SK-N-SH (cell line): ENCODE measurements at regions not wholly inside any gene's neighbourhood (a gene's known extent, or its start where the extent isn't known, plus 50 kb on each side); places are given as distances from the start of the nearest gene placed in this dataset.

ENCODE experiments used
- CTCF ChIA-PET: fragments of 300-600, 350-600 bp; formaldehyde crosslinking; extraction: SDS; loops from one replicate; lab custom pipeline; 2021; lab: Yijun Ruan, JAX
- POLR2A ChIA-PET: fragments of 350-600 bp; sonication (Branson Sonifier 250); formaldehyde crosslinking; extraction: SDS; loops from one replicate; lab custom pipeline; 2020; ENCODE audit warnings: antibody characterized with exemption, inconsistent platforms; lab: Yijun Ruan, JAX
- DNase-seq: peaks from one replicate; pipeline ENCODE4 v3.0.0; 2012
- H2AFZ ChIP-seq: fragments of 200-600 bp; sonication (generic); 2 replicates; pipeline ENCODE4 v1.8.1; 2016; ENCODE audit warnings: antibody characterized with exemption, mild to moderate bottlenecking, low read depth
- H3F3A ChIP-seq: fragments of 200-600 bp; sonication (generic); replicated peaks from 2 replicates; pipeline ENCODE3; 2016; ENCODE audit warnings: antibody characterized with exemption, mild to moderate bottlenecking; ENCODE audit not compliant: insufficient read depth
- H3K27ac ChIP-seq, 2 experiments: fragments of 200-500 bp in 1 of 2; fragments of 200-600 bp in 1 of 2; sonication (Bioruptor generic) in 1 of 2; sonication (generic), shearing (Covaris generic) in 1 of 2; 2 replicates each; pipeline versions ENCODE4 v1.5.1 to v1.6.1; 2014 to 2016; ENCODE audit warnings: low read depth in 2 of 2, inconsistent platforms in 1 of 2, low read length in 1 of 2, mild to moderate bottlenecking in 1 of 2, mixed read lengths in 1 of 2
- H3K27me3 ChIP-seq: fragments of 200-600 bp; sonication (generic), shearing (Covaris generic); 2 replicates; pipeline ENCODE4 v1.6.1; 2016; ENCODE audit warnings: mixed run types; ENCODE audit not compliant: insufficient read depth
- H3K36me3 ChIP-seq, 2 experiments: fragments of 200-500 bp in 1 of 2; fragments of 200-600 bp in 1 of 2; sonication (Bioruptor generic) in 1 of 2; sonication (generic) in 1 of 2; replicated peaks in 1 of 2; 2 replicates each; pipeline versions ENCODE3 to v1.5.1; 2014 to 2016; ENCODE audit warnings: low read length in 1 of 2, mild to moderate bottlenecking in 1 of 2; ENCODE audit not compliant: insufficient read depth in 2 of 2, control insufficient read depth in 1 of 2
- H3K4me1 ChIP-seq, 2 experiments: fragments of 200-500 bp in 1 of 2; fragments of 200-600 bp in 1 of 2; sonication (Bioruptor generic) in 1 of 2; sonication (generic), shearing (Covaris generic) in 1 of 2; 2 replicates each; pipeline versions ENCODE4 v1.5.1 to v1.6.1; 2014 to 2016; ENCODE audit warnings: low read depth in 1 of 2, low read length in 1 of 2, mixed run types in 1 of 2; ENCODE audit not compliant: insufficient read depth in 2 of 2, control insufficient read depth in 1 of 2
- H3K4me2 ChIP-seq: fragments of 200-600 bp; sonication (generic), shearing (Covaris generic); 2 replicates; pipeline ENCODE4 v1.6.1; 2017; ENCODE audit warnings: mixed run types
- H3K4me3 ChIP-seq, 2 experiments: fragments of 200-500 bp in 1 of 2; fragments of 200-600 bp in 1 of 2; sonication (Bioruptor generic) in 1 of 2; sonication (generic), shearing (Covaris generic) in 1 of 2; 2 replicates each; pipeline versions ENCODE4 v1.5.1 to v1.8.1; 2014 to 2016; ENCODE audit warnings: low read depth in 2 of 2, inconsistent platforms in 1 of 2, low read length in 1 of 2, mild to moderate bottlenecking in 1 of 2, mixed read lengths in 1 of 2, moderate library complexity in 1 of 2
- H3K79me2 ChIP-seq: fragments of 200-600 bp; sonication (generic); 2 replicates; pipeline ENCODE4 v1.8.1; 2017; ENCODE audit warnings: mild to moderate bottlenecking; ENCODE audit not compliant: insufficient read depth
- H3K9ac ChIP-seq: fragments of 200-600 bp; sonication (generic); 2 replicates; pipeline ENCODE4 v1.6.1; 2017; ENCODE audit warnings: mixed run types
- H3K9me2 ChIP-seq: fragments of 200-600 bp; sonication (generic); 2 replicates; pipeline ENCODE4 v1.6.1; 2017; ENCODE audit warnings: mixed run types
- H3K9me3 ChIP-seq: fragments of 200-600 bp; sonication (generic); 2 replicates; pipeline ENCODE4 v1.6.1; 2017; ENCODE audit warnings: mixed run types, mild to moderate bottlenecking, moderate library complexity
- H4K20me1 ChIP-seq: fragments of 200-600 bp; sonication (generic); 2 replicates; pipeline ENCODE4 v1.6.1; 2017; ENCODE audit warnings: mild to moderate bottlenecking, mixed run types; ENCODE audit not compliant: insufficient read depth
- CHD2 ChIP-seq: fragments of 150-350 bp; IDR thresholded peaks from 2 replicates; pipeline ENCODE4 v1.6.1; 2018; ENCODE audit warnings: low read length; ENCODE audit not compliant: partially characterized antibody
- CTCF ChIP-seq: fragments of 200-600 bp; sonication (generic); IDR thresholded peaks from 2 replicates; pipeline ENCODE4 v1.6.1; 2017; ENCODE audit warnings: antibody characterized with exemption, mild to moderate bottlenecking, moderate library complexity
- ELF1 ChIP-seq: IDR thresholded peaks from 2 replicates; pipeline ENCODE4 v1.4.0; 2012
- EZH2phosphoT487 ChIP-seq: fragments of 200-600 bp; sonication (generic); IDR thresholded peaks from 2 replicates; pipeline ENCODE4 v1.6.1; 2017; ENCODE audit warnings: low read depth, mixed run types, mild to moderate bottlenecking, antibody characterized with exemption, moderate library complexity, borderline replicate concordance
- GATA2 ChIP-seq: sonication (generic); formaldehyde crosslinking; IDR thresholded peaks from 2 replicates; pipeline ENCODE4 v1.5.0; 2020; ENCODE audit warnings: mild to moderate bottlenecking, missing genetic modification reagents
- IRF3 ChIP-seq: fragments of 150-350 bp; IDR thresholded peaks from 2 replicates; pipeline ENCODE4 v1.6.1; 2016; ENCODE audit warnings: mild to moderate bottlenecking, low read depth, low read length
- MAX ChIP-seq: IDR thresholded peaks from 2 replicates; pipeline ENCODE4 v1.4.0; 2012; ENCODE audit warnings: low read depth
- MEF2A ChIP-seq: IDR thresholded peaks from 2 replicates; pipeline ENCODE4 v1.4.0; 2012; ENCODE audit warnings: low read depth, borderline replicate concordance
- NFIC ChIP-seq: IDR thresholded peaks from 2 replicates; pipeline ENCODE4 v1.4.0; 2012; ENCODE audit warnings: borderline replicate concordance
- PBX3 ChIP-seq: IDR thresholded peaks from 2 replicates; pipeline ENCODE4; 2012
- POLR2AphosphoS5 ChIP-seq: IDR thresholded peaks from 2 replicates; pipeline ENCODE4 v1.6.1; 2012; ENCODE audit warnings: low read depth, low read length
- RAD21 ChIP-seq: IDR thresholded peaks from 2 replicates; pipeline ENCODE4 v1.6.1; 2012; ENCODE audit warnings: mild to moderate bottlenecking, low read length
- RXRA ChIP-seq: IDR thresholded peaks from 2 replicates; pipeline ENCODE4 v1.4.0; 2012; ENCODE audit warnings: low read depth, mild to moderate bottlenecking, borderline replicate concordance
- SIN3A ChIP-seq: IDR thresholded peaks from 2 replicates; pipeline ENCODE4 v1.6.1; 2012; ENCODE audit warnings: low read depth, mild to moderate bottlenecking, low read length, moderate library complexity, borderline replicate concordance
- SMC3 ChIP-seq: IDR thresholded peaks from 2 replicates; pipeline ENCODE4 v1.6.1; 2012; ENCODE audit warnings: low read depth, low read length, improper control_type of control experiment
- TAF1 ChIP-seq: IDR thresholded peaks from 2 replicates; pipeline ENCODE4 v1.6.1; 2012; ENCODE audit warnings: low read depth, mild to moderate bottlenecking, low read length, moderate library complexity, borderline replicate concordance
- TEAD4 ChIP-seq: IDR thresholded peaks from 2 replicates; pipeline ENCODE4 v1.4.0; 2012; ENCODE audit warnings: mild to moderate bottlenecking, borderline replicate concordance; ENCODE audit not compliant: insufficient read depth
- USF1 ChIP-seq: IDR thresholded peaks from 2 replicates; pipeline ENCODE4 v1.4.0; 2012; ENCODE audit warnings: low read depth, borderline replicate concordance
- YY1 ChIP-seq: IDR thresholded peaks from 2 replicates; pipeline ENCODE4 v1.4.0; 2012; ENCODE audit warnings: low read depth, mild to moderate bottlenecking
- ZBTB33 ChIP-seq: IDR thresholded peaks from 2 replicates; pipeline ENCODE4 v1.4.0; 2012; ENCODE audit warnings: low read depth, borderline replicate concordance
- WGBS: methylation state at CpG from one replicate; pipeline ENCODE4 v1.1.6; 2017; ENCODE audit warnings: low lambda C conversion rate; 5-methylcytosine and 5-hydroxymethylcytosine counted together

- Histone ChIP-seq H3K9me3 (no peaks in the 10 kb centered on the region), H3K4me3 (no peak overlapping the region), H3K4me2 (no peak overlapping the region), H4K20me1 (no peaks in the 10 kb centered on the region), H3K4me1 (no peaks in the 10 kb centered on the region; a peak in 1 of 4 replicates), H3K36me3 (no peaks in the 10 kb centered on the region)
- CTCF ChIA-PET: no interaction called here
- no peak for TF ChIP-seq ELF1
- TF ChIP-seq TEAD4: no peak
- TF ChIP-seq, all 33 proteins: peak for 0
- POLR2A ChIA-PET: no interaction called here
- Histone ChIP-seq H3K27ac (no peak overlapping the region), H2AFZ (no peak overlapping the region), H3K9ac (no peak overlapping the region), H3K27me3 (no peaks in the 10 kb centered on the region), H3K79me2 (no peaks in the 10 kb centered on the region), H3K9me2 (no peaks in the 10 kb centered on the region), H3F3A (no peaks in the 10 kb centered on the region)
- DNase-seq: no peak
- 74% methylated on average over 4 of the region's 4 CpGs for WGBS
These were observed 151.1 kb upstream of the MAF start for GRCh38 chr16:79751471-79752184.

GRCh38 chr16:79750311-79750710, 149.8 kb upstream of the MAF start:
- Histone ChIP-seq H3K79me2 (no peaks in the 10 kb centered on the region), H3K4me3 (no peak overlapping the region), H3K36me3 (no peaks in the 10 kb centered on the region), H3F3A (no peaks in the 10 kb centered on the region), H3K9ac (no peak overlapping the region), H3K4me1 (no peaks in the 10 kb centered on the region; a peak in 1 of 4 replicates), H2AFZ (no peak overlapping the region), H3K27ac (no peak overlapping the region), H3K9me3 (no peaks in the 10 kb centered on the region), H4K20me1 (no peaks in the 10 kb centered on the region), H3K9me2 (no peaks in the 10 kb centered on the region), H3K4me2 (no peak overlapping the region), H3K27me3 (no peaks in the 10 kb centered on the region)
- ChIA-PET CTCF (no interaction called here), POLR2A (no interaction called here)
- WGBS: 25% methylated on average over 4 of the region's 4 CpGs
- no peak for DNase-seq
- TF ChIP-seq RAD21 (no peak), ZBTB33 (no peak), IRF3 (no peak), ELF1 (no peak), SMC3 (no peak), POLR2AphosphoS5 (no peak), USF1 (no peak), TAF1 (no peak), MEF2A (no peak), CHD2 (no peak), EZH2phosphoT487 (no peak), PBX3 (no peak), YY1 (no peak), MAX (no peak), CTCF (no peak), GATA2 (CRISPR knock-in tag) (no peak), SIN3A (no peak), NFIC (no peak), RXRA (no peak)
